H1 (cell line): ENCODE measurements at regions not wholly inside any gene's neighbourhood (a gene's known extent, or its start where the extent isn't known, plus 50 kb on each side); places are given as distances from the start of the nearest gene placed in this dataset.

Experiments used
- CTCF ChIA-PET: fragments of 300-600 bp; sonication (Branson Sonifier 250); formaldehyde crosslinking; loops from one replicate; lab custom pipeline; 2021; ENCODE audit not compliant: partially characterized antibody; lab: Charles Lee
- POLR2A ChIA-PET: fragments of 300-600 bp; sonication (Branson Sonifier 250); formaldehyde crosslinking; loops from one replicate; lab custom pipeline; 2021; ENCODE audit warnings: inconsistent platforms; ENCODE audit not compliant: partially characterized antibody; lab: Charles Lee
- DNase-seq, 2 experiments: peaks; one replicate each; pipeline versions ENCODE4 v3.0.0 to v3.0.0-alpha.2; 2010 to 2022; ENCODE audit warnings: low spot score in 2 of 2, low read depth in 1 of 2, mixed read lengths in 1 of 2
- FAIRE-seq: peaks from 2 replicates; lab custom pipeline; 2011; peaks lifted over from hg19 to GRCh38; lab: Jason Lieb, UNC
- H2AFZ ChIP-seq: 2 replicates; pipeline ENCODE4 v1.8.1; 2012; ENCODE audit warnings: low read length, inconsistent platforms
- H2AK5ac ChIP-seq: 2 replicates; pipeline ENCODE4 v1.6.1; 2013; ENCODE audit warnings: low read depth, low read length
- H2BK120ac ChIP-seq: replicated peaks from 2 replicates; pipeline ENCODE3; 2013; ENCODE audit warnings: low read depth, low read length, inconsistent platforms
- H2BK12ac ChIP-seq: 2 replicates; pipeline ENCODE4 v1.6.1; 2013; ENCODE audit warnings: low read depth, low read length
- H2BK15ac ChIP-seq: 2 replicates; pipeline ENCODE4 v1.6.1; 2013; ENCODE audit warnings: low read length
- H2BK20ac ChIP-seq: 2 replicates; pipeline ENCODE4 v1.6.1; 2013; ENCODE audit warnings: low read length
- H2BK5ac ChIP-seq: 2 replicates; pipeline ENCODE4 v1.6.1; 2013; ENCODE audit warnings: low read depth, low read length
- H3K14ac ChIP-seq: 2 replicates; pipeline ENCODE4 v1.6.1; 2013; ENCODE audit warnings: inconsistent platforms; ENCODE audit not compliant: insufficient read length
- H3K18ac ChIP-seq: 2 replicates; pipeline ENCODE4 v1.6.1; 2013; ENCODE audit warnings: low read length; ENCODE audit errors: extremely low read depth
- H3K23ac ChIP-seq: 2 replicates; pipeline ENCODE4 v1.6.1; 2013; ENCODE audit warnings: inconsistent platforms; ENCODE audit not compliant: insufficient read length
- H3K23me2 ChIP-seq: 2 replicates; pipeline ENCODE4 v1.6.1; 2013; ENCODE audit warnings: low read depth, low read length
- H3K27ac ChIP-seq: 2 replicates; pipeline ENCODE4 v1.6.1; 2011; ENCODE audit warnings: low read depth, low read length, inconsistent platforms
- H3K27me3 ChIP-seq, 4 experiments: replicated peaks in 1 of 4; 1 replicate in 1 of 4; 2 replicates in 3 of 4; pipeline versions ENCODE4 v1.6.1 to v1.8.1; 2011 to 2013; ENCODE audit warnings: low read length in 3 of 4, mild to moderate bottlenecking in 3 of 4, inconsistent platforms in 2 of 4, mixed read lengths in 2 of 4, moderate library complexity in 1 of 4; ENCODE audit not compliant: control insufficient read depth in 3 of 4, insufficient read depth in 3 of 4; ENCODE audit errors: extremely low read depth in 1 of 4
- H3K36me3 ChIP-seq, 4 experiments: 2 replicates each; pipeline versions ENCODE4 v1.6.1 to v1.8.1; 2011 to 2013; ENCODE audit warnings: mild to moderate bottlenecking in 4 of 4, low read length in 3 of 4, moderate library complexity in 2 of 4, control low read depth in 1 of 4, inconsistent platforms in 1 of 4; ENCODE audit not compliant: insufficient read depth in 4 of 4, control insufficient read depth in 2 of 4
- H3K4ac ChIP-seq: replicated peaks from 2 replicates; pipeline ENCODE3; 2013; ENCODE audit warnings: low read length, low read depth, mixed read lengths, inconsistent platforms; ENCODE audit not compliant: insufficient read length
- H3K4me1 ChIP-seq, 4 experiments: replicated peaks in 1 of 4; 1 replicate in 1 of 4; 2 replicates in 3 of 4; pipeline versions ENCODE4 v1.6.1 to v1.8.1; 2011 to 2013; ENCODE audit warnings: low read length in 3 of 4, inconsistent platforms in 2 of 4, mixed read lengths in 1 of 4; ENCODE audit not compliant: insufficient read depth in 4 of 4, control insufficient read depth in 3 of 4
- H3K4me2 ChIP-seq, 2 experiments: 2 replicates each; pipeline versions ENCODE4 v1.6.1 to v1.8.1; 2011 to 2013; ENCODE audit warnings: low read depth in 2 of 2, low read length in 2 of 2, control low read depth in 1 of 2, inconsistent platforms in 1 of 2, mild to moderate bottlenecking in 1 of 2; ENCODE audit not compliant: insufficient read depth in 1 of 2
- H3K4me3 ChIP-seq, 4 experiments: fragments of 200-600, 300-600 bp in 1 of 4; sonication (generic), shearing (Covaris generic), sonication (Bioruptor Twin) in 1 of 4; 2 replicates each; pipeline versions ENCODE4 v1.5.1 to v1.8.1; 2011 to 2016; ENCODE audit warnings: low read length in 4 of 4, low read depth in 3 of 4, control low read depth in 2 of 4, inconsistent platforms in 2 of 4, mild to moderate bottlenecking in 2 of 4, mixed read lengths in 1 of 4, moderate library complexity in 1 of 4; ENCODE audit not compliant: insufficient read depth in 2 of 4; ENCODE audit errors: extremely low read depth in 1 of 4
- H3K56ac ChIP-seq: replicated peaks from 2 replicates; pipeline ENCODE3; 2013; ENCODE audit warnings: low read depth, mild to moderate bottlenecking, mixed read lengths, low read length, inconsistent platforms; ENCODE audit not compliant: insufficient read length
- H3K79me1 ChIP-seq: 2 replicates; pipeline ENCODE4 v1.6.1; 2013; ENCODE audit warnings: low read depth, low read length, control low read depth
- H3K79me2 ChIP-seq, 2 experiments: 2 replicates each; pipeline versions ENCODE4 v1.6.1 to v1.8.1; 2012 to 2013; ENCODE audit warnings: low read length in 2 of 2, mild to moderate bottlenecking in 2 of 2, inconsistent platforms in 1 of 2; ENCODE audit not compliant: insufficient read depth in 2 of 2, control insufficient read depth in 1 of 2
- H3K9ac ChIP-seq, 4 experiments: replicated peaks in 1 of 4; 1 replicate in 1 of 4; 2 replicates in 3 of 4; pipeline versions ENCODE4 v1.6.1 to v1.8.1; 2011 to 2013; ENCODE audit warnings: low read depth in 3 of 4, low read length in 3 of 4, control low read depth in 2 of 4, mild to moderate bottlenecking in 2 of 4, moderate library complexity in 2 of 4, inconsistent platforms in 1 of 4; ENCODE audit errors: extremely low read depth in 1 of 4
- H3K9me3 ChIP-seq, 2 experiments: 2 replicates each; pipeline versions ENCODE4 v1.6.1 to v1.8.1; 2012 to 2013; ENCODE audit warnings: mild to moderate bottlenecking in 2 of 2, moderate library complexity in 2 of 2, control low read depth in 1 of 2, inconsistent platforms in 1 of 2, low read depth in 1 of 2, low read length in 1 of 2, mixed read lengths in 1 of 2; ENCODE audit not compliant: insufficient read depth in 2 of 2
- H4K20me1 ChIP-seq, 2 experiments: replicated peaks in 1 of 2; 2 replicates each; pipeline versions ENCODE3 to v1.8.1; 2011 to 2013; ENCODE audit warnings: inconsistent platforms in 2 of 2, low read length in 2 of 2, mild to moderate bottlenecking in 1 of 2; ENCODE audit not compliant: insufficient read depth in 2 of 2, control insufficient read depth in 1 of 2
- H4K5ac ChIP-seq: 2 replicates; pipeline ENCODE4 v1.6.1; 2013; ENCODE audit warnings: low read length, low read depth, mixed read lengths, inconsistent platforms; ENCODE audit not compliant: insufficient read length
- H4K8ac ChIP-seq: 2 replicates; pipeline ENCODE4 v1.8.0; 2013; ENCODE audit warnings: mild to moderate bottlenecking, moderate library complexity, low read length, inconsistent platforms; ENCODE audit not compliant: insufficient read depth; ENCODE audit errors: extremely low read depth
- H4K91ac ChIP-seq: replicated peaks from 2 replicates; pipeline ENCODE3; 2013; ENCODE audit warnings: low read length, mixed read lengths, inconsistent platforms; ENCODE audit not compliant: insufficient read length
- ASH2L ChIP-seq: fragments of 200-600, 300-600 bp; sonication (generic); IDR thresholded peaks from one replicate; pipeline ENCODE4 v1.7.1; 2017; ENCODE audit warnings: low read length
- ATF2 ChIP-seq: IDR thresholded peaks from 2 replicates; pipeline ENCODE4 v1.6.1; 2012; ENCODE audit warnings: low read length, inconsistent platforms
- GTF2F1 ChIP-seq: IDR thresholded peaks from 2 replicates; pipeline ENCODE4 v1.6.1; 2012; ENCODE audit warnings: low read depth, low read length, improper control_type of control experiment, borderline replicate concordance
- HDAC6 ChIP-seq: IDR thresholded peaks from one replicate; pipeline ENCODE4 v1.7.1; 2012; ENCODE audit warnings: low read depth, mild to moderate bottlenecking, inconsistent platforms, low read length, moderate library complexity
- JUN ChIP-seq: IDR thresholded peaks from 2 replicates; pipeline ENCODE4 v1.6.1; 2011; ENCODE audit warnings: low read depth, mild to moderate bottlenecking, improper control_type of control experiment, low read length
- MAFK ChIP-seq: IDR thresholded peaks from 2 replicates; pipeline ENCODE4 v1.6.1; 2012; ENCODE audit warnings: low read depth, mild to moderate bottlenecking, improper control_type of control experiment, low read length
- NANOG ChIP-seq: IDR thresholded peaks from 2 replicates; pipeline ENCODE4 v1.6.1; 2011; ENCODE audit warnings: low read length, low read depth, mild to moderate bottlenecking, inconsistent platforms; ENCODE audit not compliant: insufficient read depth, poor library complexity, severe bottlenecking
- NRF1 ChIP-seq: IDR thresholded peaks from 2 replicates; pipeline ENCODE4 v1.6.1; 2011; ENCODE audit warnings: mild to moderate bottlenecking, low read depth, low read length, improper control_type of control experiment
- PHF8 ChIP-seq: fragments of 200-600 bp; sonication (generic); conservative IDR thresholded peaks from 2 replicates; pipeline ENCODE4 v1.7.1; 2012; ENCODE audit warnings: low read depth, mild to moderate bottlenecking, inconsistent platforms, low read length, moderate library complexity
- POLR2A ChIP-seq, 2 experiments: IDR thresholded peaks; 1 replicate in 1 of 2; 2 replicates in 1 of 2; pipeline ENCODE4 v1.6.1; 2011; ENCODE audit warnings: low read depth in 2 of 2, low read length in 2 of 2, mild to moderate bottlenecking in 2 of 2; ENCODE audit errors: control extremely low read depth in 1 of 2
- POLR2AphosphoS5 ChIP-seq: IDR thresholded peaks from 2 replicates; pipeline ENCODE4 v1.6.1; 2011; ENCODE audit warnings: low read depth, low read length
- RBBP5 ChIP-seq: IDR thresholded peaks from 2 replicates; pipeline ENCODE4 v1.7.1; 2012; ENCODE audit warnings: low read depth, mild to moderate bottlenecking, inconsistent platforms, low read length, moderate library complexity, borderline replicate concordance
- RFX5 ChIP-seq: IDR thresholded peaks from 2 replicates; pipeline ENCODE4 v1.6.1; 2011; ENCODE audit warnings: low read depth, low read length, improper control_type of control experiment, borderline replicate concordance
- RXRA ChIP-seq: IDR thresholded peaks from 2 replicates; pipeline ENCODE4 v1.6.1; 2011; ENCODE audit warnings: low read depth, mild to moderate bottlenecking, low read length, moderate library complexity; ENCODE audit not compliant: insufficient read depth
- WGBS, 2 experiments: shearing (Covaris generic) in 1 of 2; methylation state at CpG; one replicate each; pipeline versions ENCODE4 v1.1.6 to v1.1.7; 2013 to 2015; ENCODE audit warnings: low lambda C conversion rate in 2 of 2, mixed read lengths in 2 of 2, inconsistent platforms in 1 of 2, low coverage in 1 of 2, missing lambda C conversion rate in 1 of 2; ENCODE audit not compliant: insufficient replicate concordance in 2 of 2, insufficient coverage in 1 of 2, insufficient read length in 1 of 2; ENCODE audit errors: extremely low coverage in 1 of 2, missing lambda C conversion rate in 1 of 2; 5-methylcytosine and 5-hydroxymethylcytosine counted together

DNA sequence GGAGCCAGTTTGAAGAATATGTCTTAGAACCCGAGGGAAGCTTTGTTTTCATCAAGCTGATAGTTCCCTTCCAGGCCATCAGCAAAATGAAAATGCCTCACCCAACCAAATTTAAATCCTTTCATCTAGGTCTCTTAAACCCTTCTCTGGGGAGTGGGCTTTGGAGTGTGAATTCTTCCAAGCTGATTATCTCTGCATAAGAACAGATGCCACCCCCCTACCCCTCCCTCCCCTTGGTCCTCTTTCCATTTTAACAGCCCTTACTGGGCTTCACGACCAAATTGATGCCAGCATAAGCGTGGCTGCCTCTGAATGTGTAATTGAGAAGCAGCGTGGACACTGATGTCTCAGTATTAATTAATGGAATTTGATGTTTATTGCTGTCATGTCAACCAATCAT is 509.7 kb upstream of the CLINT1 start:
- no peak for DNase-seq
- Histone ChIP-seq H3K4me2 (no peak overlapping the region), H3K14ac (no peak overlapping the region), H2BK15ac (no peak overlapping the region), H2BK20ac (no peak overlapping the region), H3K79me1 (no peaks in the 10 kb centered on the region), H3K9me3 (no peaks in the 10 kb centered on the region), H3K4me3 (no peak overlapping the region), H3K36me3 (no peaks in the 10 kb centered on the region), H4K8ac (no peak overlapping the region), H2AFZ (no peak overlapping the region), H2AK5ac (no peak overlapping the region), H3K23ac (no peak overlapping the region), H3K27ac (no peak overlapping the region), H4K91ac (no peak overlapping the region), H3K23me2 (no peaks in the 10 kb centered on the region), H3K4me1 (peaks cover 0 to 5% (median 2%) of the 10 kb centered on the region in 4 experiments; a peak in 2 of 7 replicates), H3K27me3 (no peaks in the 10 kb centered on the region), H3K56ac (no peak overlapping the region), H2BK120ac (no peak overlapping the region), H3K18ac (no peak overlapping the region), H2BK12ac (no peak overlapping the region), H3K9ac (no peak overlapping the region), H3K79me2 (no peaks in the 10 kb centered on the region), H2BK5ac (no peak overlapping the region), H4K5ac (no peak overlapping the region), H4K20me1 (no peaks in the 10 kb centered on the region), H3K4ac (no peak overlapping the region)
- CTCF ChIA-PET, result interaction anchor here (1.5 to 1.6 kb wide), 2 partner anchors 193 to 294 kb away, joined by 3 to 4 read pairs; no protein-coding TSS in a partner anchor
- POLR2A ChIA-PET, result no interaction called here
- no peak for FAIRE-seq
- WGBS, 2 experiments, result 81% methylated on average over 4 of the region's 4 CpGs; no CpG with 5 or more reads in 1 of the 2 experiments
- TF ChIP-seq POLR2A (IDR thresholded peaks at IDR 0.05; ENCODE audit: control extremely low read depth in 1 of 2, low read depth in 2 of 2, low read length in 2 of 2) (no peak), RFX5 (no peak), NANOG (no peak), RBBP5 (no peak), HDAC6 (no peak), ASH2L (no peak), RXRA (no peak), GTF2F1 (no peak), JUN (no peak), ATF2 (no peak), MAFK (no peak), PHF8 (no peak), POLR2AphosphoS5 (no peak), NRF1 (no peak)
